NB4 (cell line): ENCODE measurements at regions not wholly inside any gene's neighbourhood (a gene's known extent, or its start where the extent isn't known, plus 50 kb on each side); places are given as distances from the start of the nearest gene placed in this dataset.

Experiments
- MAX ChIP-seq: IDR thresholded peaks from 2 replicates; pipeline ENCODE4 v1.6.1; 2011; ENCODE audit warnings: low read depth, low read length
- MYC ChIP-seq: IDR thresholded peaks from 2 replicates; pipeline ENCODE4 v1.6.1; 2011; ENCODE audit warnings: low read depth, low read length
- POLR2A ChIP-seq: IDR thresholded peaks from 2 replicates; pipeline ENCODE4 v1.6.1; 2011; ENCODE audit warnings: mild to moderate bottlenecking; ENCODE audit not compliant: insufficient read length; ENCODE audit errors: extremely low read depth
- TF ChIP-seq, protein P1 (sequence below): IDR thresholded peaks from one replicate; pipeline ENCODE4 v1.5.1; 2012; ENCODE audit warnings: low read depth, low read length

DNA sequence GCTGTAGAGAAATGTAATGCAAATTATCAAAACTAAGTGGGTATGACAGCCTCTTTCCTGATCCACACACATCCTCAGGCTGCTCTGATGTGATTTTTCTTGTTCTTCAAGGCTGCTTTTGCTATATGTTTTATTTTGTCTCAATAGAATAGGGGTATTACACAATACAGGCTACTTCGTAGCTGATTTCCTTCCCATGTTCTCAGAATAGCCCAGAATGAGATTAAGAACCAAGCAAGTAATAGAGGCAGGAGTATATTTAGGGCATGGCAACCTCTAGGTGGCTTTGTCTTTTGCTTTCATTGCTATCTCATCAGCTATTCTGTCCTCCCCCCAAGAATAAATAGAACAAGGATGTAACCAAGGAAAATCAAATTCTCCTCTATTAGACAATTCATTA is 241.8 kb downstream of the ALDH8A1 start:
- TF ChIP-seq, protein P1, sequence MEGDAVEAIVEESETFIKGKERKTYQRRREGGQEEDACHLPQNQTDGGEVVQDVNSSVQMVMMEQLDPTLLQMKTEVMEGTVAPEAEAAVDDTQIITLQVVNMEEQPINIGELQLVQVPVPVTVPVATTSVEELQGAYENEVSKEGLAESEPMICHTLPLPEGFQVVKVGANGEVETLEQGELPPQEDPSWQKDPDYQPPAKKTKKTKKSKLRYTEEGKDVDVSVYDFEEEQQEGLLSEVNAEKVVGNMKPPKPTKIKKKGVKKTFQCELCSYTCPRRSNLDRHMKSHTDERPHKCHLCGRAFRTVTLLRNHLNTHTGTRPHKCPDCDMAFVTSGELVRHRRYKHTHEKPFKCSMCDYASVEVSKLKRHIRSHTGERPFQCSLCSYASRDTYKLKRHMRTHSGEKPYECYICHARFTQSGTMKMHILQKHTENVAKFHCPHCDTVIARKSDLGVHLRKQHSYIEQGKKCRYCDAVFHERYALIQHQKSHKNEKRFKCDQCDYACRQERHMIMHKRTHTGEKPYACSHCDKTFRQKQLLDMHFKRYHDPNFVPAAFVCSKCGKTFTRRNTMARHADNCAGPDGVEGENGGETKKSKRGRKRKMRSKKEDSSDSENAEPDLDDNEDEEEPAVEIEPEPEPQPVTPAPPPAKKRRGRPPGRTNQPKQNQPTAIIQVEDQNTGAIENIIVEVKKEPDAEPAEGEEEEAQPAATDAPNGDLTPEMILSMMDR: no peak
- TF ChIP-seq POLR2A (no peak), MAX (no peak), MYC (no peak)
